NT2/D1 (cell line): ENCODE measurements at regions not wholly inside any gene's neighbourhood (a gene's known extent, or its start where the extent isn't known, plus 50 kb on each side); places are given as distances from the start of the nearest gene placed in this dataset.

ENCODE experiments used
- DNase-seq: peaks from one replicate; pipeline ENCODE4 v3.0.0-alpha.2; 2011; ENCODE audit warnings: low read depth, low spot score
- H3K27me3 ChIP-seq: 2 replicates; pipeline ENCODE4 v1.6.0; 2011; ENCODE audit warnings: mild to moderate bottlenecking; ENCODE audit not compliant: insufficient read length, insufficient read depth
- H3K36me3 ChIP-seq: 2 replicates; pipeline ENCODE4 v1.6.1; 2011; ENCODE audit warnings: mild to moderate bottlenecking, low read length, mixed read lengths; ENCODE audit not compliant: insufficient read depth, insufficient read length
- H3K4me1 ChIP-seq: 2 replicates; pipeline ENCODE4 v1.5.1; 2011; ENCODE audit not compliant: insufficient read depth, insufficient read length
- H3K4me3 ChIP-seq: 2 replicates; pipeline ENCODE4 v1.5.1; 2011; ENCODE audit warnings: low read depth; ENCODE audit not compliant: insufficient read length
- H3K9ac ChIP-seq: 2 replicates; pipeline ENCODE4 v1.6.0; 2011; ENCODE audit warnings: low read depth; ENCODE audit not compliant: insufficient read length
- H3K9me3 ChIP-seq: 2 replicates; pipeline ENCODE4 v1.5.1; 2011; ENCODE audit warnings: mild to moderate bottlenecking, low read length; ENCODE audit not compliant: insufficient read depth
- SUZ12 ChIP-seq: IDR thresholded peaks from 2 replicates; pipeline ENCODE4 v1.6.1; 2011; ENCODE audit not compliant: insufficient read length, insufficient read depth; ENCODE audit errors: extremely low read depth
- YY1 ChIP-seq: IDR thresholded peaks from 2 replicates; pipeline ENCODE4 v1.6.1; 2011; ENCODE audit not compliant: insufficient read length, insufficient read depth
- ZNF274 ChIP-seq: IDR thresholded peaks from 2 replicates; pipeline ENCODE4 v1.6.1; 2011; ENCODE audit warnings: mild to moderate bottlenecking, low read depth, low read length

DNA sequence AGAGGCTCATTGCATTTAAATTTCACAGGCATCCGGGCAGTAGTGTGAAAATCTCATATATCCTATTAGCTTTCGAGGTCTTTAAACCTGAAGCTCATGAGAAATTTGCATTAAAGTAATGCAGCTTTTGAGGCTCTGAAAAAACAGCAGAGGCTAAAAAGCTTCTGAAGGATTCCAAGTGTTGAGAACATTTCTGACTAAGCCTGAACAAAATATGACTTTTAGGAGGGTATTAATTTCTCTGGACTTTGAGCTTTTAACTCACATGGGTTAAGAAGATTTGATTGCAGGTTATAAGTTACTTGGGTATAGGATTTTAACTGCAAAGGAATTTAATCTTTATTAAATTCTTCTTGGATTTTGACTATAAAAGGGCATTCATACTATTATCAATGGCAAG lies 743.9 kb downstream of the TLE1 start:
- no peak for TF ChIP-seq ZNF274
- TF ChIP-seq SUZ12 = no peak
- TF ChIP-seq YY1 = no peak
- no peak for DNase-seq
- H3K9me3 ChIP-seq = no peaks in the 10 kb centered on the region
- no peaks in the 10 kb centered on the region for H3K27me3 ChIP-seq
- H3K4me1 ChIP-seq = no peaks in the 10 kb centered on the region
- H3K9ac ChIP-seq = no peak overlapping the region
- no peaks in the 10 kb centered on the region for H3K36me3 ChIP-seq
- no peak overlapping the region for H3K4me3 ChIP-seq

DNA sequence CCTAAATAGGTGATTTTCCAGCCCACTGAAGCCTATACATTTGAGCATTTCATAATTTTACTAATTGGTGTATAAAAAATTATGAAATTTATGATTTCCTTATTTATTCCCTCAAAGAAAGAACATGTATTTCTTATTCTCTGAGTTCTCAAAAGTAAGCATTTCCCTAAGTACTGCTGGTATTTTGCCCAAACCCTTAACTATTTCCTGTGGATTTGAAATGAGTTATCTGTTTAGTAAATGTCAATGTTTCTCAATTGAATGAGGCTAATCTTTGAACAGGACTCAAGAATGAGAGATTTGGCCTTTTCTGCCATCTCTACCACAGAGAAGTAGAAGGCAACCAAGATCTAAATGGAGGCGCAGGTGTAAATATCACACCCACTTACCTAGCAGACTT lies 751.7 kb downstream of the TLE1 start:
- TF ChIP-seq YY1 (no peak), ZNF274 (no peak), SUZ12 (no peak)
- no peak overlapping the region for H3K9ac ChIP-seq
- H3K36me3 ChIP-seq = no peaks in the 10 kb centered on the region
- H3K27me3 ChIP-seq = no peaks in the 10 kb centered on the region
- no peak overlapping the region for H3K4me3 ChIP-seq
- no peaks in the 10 kb centered on the region for H3K4me1 ChIP-seq
- no peak for DNase-seq
- no peaks in the 10 kb centered on the region for H3K9me3 ChIP-seq

- no peak overlapping the region for H3K9ac ChIP-seq
- no peak for TF ChIP-seq ZNF274
- TF ChIP-seq SUZ12 = no peak
- TF ChIP-seq YY1 = no peak
- H3K4me3 ChIP-seq = no peak overlapping the region
- DNase-seq = no peak
- H3K9me3 ChIP-seq = no peaks in the 10 kb centered on the region
- H3K4me1 ChIP-seq = no peaks in the 10 kb centered on the region
- H3K36me3 ChIP-seq = no peaks in the 10 kb centered on the region
- no peaks in the 10 kb centered on the region for H3K27me3 ChIP-seq
These were observed 755.3 kb downstream of the TLE1 start for GRCh38 chr9:80934095-80934494.

DNA sequence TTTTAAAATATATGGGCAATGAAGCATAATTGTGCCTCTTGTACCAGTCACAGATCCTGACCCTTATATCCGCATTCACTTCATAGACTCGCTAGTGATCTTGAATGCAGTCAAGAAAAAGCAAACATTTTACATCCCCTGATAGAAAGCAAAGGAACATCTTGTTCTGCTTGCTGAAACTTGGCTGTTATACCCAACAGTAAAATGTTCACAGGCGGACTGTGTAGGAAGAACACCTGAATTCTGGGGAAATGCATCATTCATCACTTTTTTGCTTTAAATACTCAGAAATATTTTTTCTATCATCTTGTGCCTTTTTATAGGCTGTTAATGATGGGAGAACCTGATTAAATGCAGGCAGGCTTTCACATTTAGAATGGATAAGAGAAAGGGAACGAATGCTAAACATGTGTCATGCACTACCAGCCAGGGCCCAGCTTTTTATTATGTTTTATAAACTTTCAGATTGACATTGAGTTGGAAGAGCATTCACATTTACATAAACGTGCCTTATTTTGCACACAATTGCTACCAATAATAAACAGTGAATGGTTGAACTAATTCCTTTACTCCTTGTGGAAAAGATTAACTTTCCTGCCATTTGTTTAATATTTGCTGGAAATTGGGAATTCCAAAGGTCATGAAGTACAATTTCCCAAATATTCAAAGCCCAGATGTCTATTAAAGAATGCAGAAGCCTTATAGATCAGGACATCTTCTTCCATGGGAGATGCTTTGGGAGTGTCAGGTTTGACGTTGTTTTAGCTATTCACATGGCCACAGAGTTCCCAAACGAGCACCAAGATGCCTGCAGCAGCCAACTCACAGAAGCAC lies 756.2 kb downstream of the TLE1 start:
- no peaks in the 10 kb centered on the region for H3K9me3 ChIP-seq
- no peak overlapping the region for H3K4me3 ChIP-seq
- DNase-seq = no peak
- no peaks in the 10 kb centered on the region for H3K4me1 ChIP-seq
- no peaks in the 10 kb centered on the region for H3K27me3 ChIP-seq
- TF ChIP-seq SUZ12 (no peak), ZNF274 (no peak), YY1 (no peak)
- no peaks in the 10 kb centered on the region for H3K36me3 ChIP-seq
- no peak overlapping the region for H3K9ac ChIP-seq

DNA sequence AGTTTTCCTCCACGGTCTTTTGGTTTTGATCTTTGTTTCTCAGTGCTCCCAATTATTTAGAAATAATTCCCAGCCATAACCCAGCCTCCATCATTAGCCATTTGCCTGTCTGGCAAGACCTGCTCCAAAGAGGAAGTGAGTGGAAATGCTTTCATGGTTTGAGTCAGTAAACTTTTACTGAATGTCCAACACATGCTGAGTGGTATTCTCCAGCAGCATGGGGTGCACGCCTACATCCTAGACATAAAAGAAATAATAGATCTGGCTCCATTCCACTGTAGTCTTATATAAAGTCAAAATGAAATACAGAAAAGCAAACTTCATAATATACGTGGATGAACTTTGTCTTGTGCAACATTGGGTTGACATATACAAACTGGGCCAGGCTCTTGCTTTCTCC lies 757.2 kb downstream of the TLE1 start:
- no peak overlapping the region for H3K4me3 ChIP-seq
- no peaks in the 10 kb centered on the region for H3K4me1 ChIP-seq
- no peaks in the 10 kb centered on the region for H3K9me3 ChIP-seq
- no peaks in the 10 kb centered on the region for H3K36me3 ChIP-seq
- no peak overlapping the region for H3K9ac ChIP-seq
- no peaks in the 10 kb centered on the region for H3K27me3 ChIP-seq
- DNase-seq = no peak
- TF ChIP-seq SUZ12 (no peak), YY1 (no peak)

- TF ChIP-seq ZNF274 (no peak), SUZ12 (no peak), YY1 (no peak)
- Histone ChIP-seq H3K27me3 (no peaks in the 10 kb centered on the region), H3K36me3 (no peaks in the 10 kb centered on the region), H3K9ac (no peak overlapping the region), H3K4me3 (no peak overlapping the region), H3K4me1 (no peaks in the 10 kb centered on the region), H3K9me3 (no peaks in the 10 kb centered on the region)
- no peak for DNase-seq
These were observed 758.2 kb downstream of the TLE1 start for GRCh38 chr9:80931163-80931562.

DNA sequence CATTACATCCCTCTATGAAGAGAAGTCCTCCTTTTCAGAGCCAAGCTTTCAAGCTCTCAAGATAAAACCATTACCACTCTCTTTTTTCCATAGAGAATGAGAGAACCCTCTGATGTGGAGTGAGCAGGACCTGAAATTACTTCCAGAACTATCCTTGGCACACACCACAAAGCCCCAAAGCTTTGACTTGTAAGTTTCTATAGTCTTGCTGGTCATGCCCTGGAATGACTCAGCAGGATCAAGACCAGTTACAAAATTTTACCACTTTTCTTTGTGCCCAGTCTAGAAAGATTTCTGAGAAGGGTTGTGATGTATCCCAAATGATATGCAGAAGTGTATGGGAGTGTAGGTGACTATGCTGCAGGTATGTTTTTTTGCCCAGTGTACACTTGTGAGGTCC lies 760.6 kb downstream of the TLE1 start:
- no peaks in the 10 kb centered on the region for H3K4me1 ChIP-seq
- TF ChIP-seq SUZ12 = no peak
- no peak for TF ChIP-seq YY1
- TF ChIP-seq ZNF274 = no peak
- H3K27me3 ChIP-seq = no peaks in the 10 kb centered on the region
- H3K9ac ChIP-seq = no peak overlapping the region
- no peaks in the 10 kb centered on the region for H3K9me3 ChIP-seq
- no peak for DNase-seq
- H3K36me3 ChIP-seq = no peaks in the 10 kb centered on the region
- no peak overlapping the region for H3K4me3 ChIP-seq
